Adipocyte (in vitro differentiated cells): ENCODE measurements at regions not wholly inside any gene's neighbourhood (a gene's known extent, or its start where the extent isn't known, plus 50 kb on each side); places are given as distances from the start of the nearest gene placed in this dataset.

Experiments used
- DNase-seq: peaks from one replicate; pipeline ENCODE4 v3.0.0-alpha.2; 2015; ENCODE audit warnings: low read depth
- H3K27me3 ChIP-seq: replicated peaks from 2 replicates; pipeline ENCODE4 v1.7.0; 2013; ENCODE audit warnings: mild to moderate bottlenecking, low read length, moderate library complexity; ENCODE audit not compliant: control insufficient read depth, insufficient read depth
- H3K36me3 ChIP-seq: 2 replicates; pipeline ENCODE4 v1.7.0; 2013; ENCODE audit warnings: low read length, mild to moderate bottlenecking, moderate library complexity; ENCODE audit not compliant: control insufficient read depth, insufficient read depth, severe bottlenecking
- H3K4me1 ChIP-seq: 2 replicates; pipeline ENCODE4 v1.7.0; 2013; ENCODE audit warnings: mild to moderate bottlenecking, low read length, moderate library complexity; ENCODE audit not compliant: control insufficient read depth, insufficient read depth
- H3K4me3 ChIP-seq: 2 replicates; pipeline ENCODE4 v1.7.0; 2013; ENCODE audit warnings: mild to moderate bottlenecking, low read length, moderate library complexity
- H3K9ac ChIP-seq: 2 replicates; pipeline ENCODE4 v1.7.0; 2013; ENCODE audit warnings: mild to moderate bottlenecking, low read length, moderate library complexity
- H3K9me3 ChIP-seq: 2 replicates; pipeline ENCODE4 v1.7.0; 2013; ENCODE audit warnings: mild to moderate bottlenecking, low read length, moderate library complexity; ENCODE audit not compliant: control insufficient read depth

GRCh38 chr7:157087646-157088045 lies 51.1 kb upstream of the UBE3C start:
- Histone ChIP-seq H3K4me3 (no peak overlapping the region), H3K36me3 (no peaks in the 10 kb centered on the region), H3K27me3 (peaks cover 25% of the 10 kb centered on the region), H3K9ac (no peak overlapping the region), H3K9me3 (peaks cover 27% of the 10 kb centered on the region), H3K4me1 (no peaks in the 10 kb centered on the region)
- DNase-seq: no peak

DNA sequence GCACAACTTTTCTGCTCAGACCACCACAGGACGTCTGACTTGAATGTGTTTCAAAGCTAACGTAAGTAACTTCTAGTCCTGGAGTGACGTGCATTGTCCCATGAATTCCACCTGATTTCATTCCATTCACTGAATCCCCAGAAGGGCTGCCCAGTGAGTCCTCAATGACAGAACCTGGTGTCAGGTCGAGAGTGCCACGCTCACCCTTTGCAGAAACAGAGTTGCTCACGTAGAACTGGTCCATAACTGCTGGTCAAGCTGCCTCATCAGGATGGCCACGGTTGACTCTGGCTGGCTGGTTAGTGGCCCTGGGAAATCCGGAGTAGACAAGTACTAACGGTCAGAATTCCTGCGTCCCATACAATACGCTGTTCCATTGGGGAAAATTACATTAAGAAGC lies 50.6 kb upstream of the UBE3C start:
- no peak for DNase-seq
- no peak overlapping the region for H3K4me3 ChIP-seq
- H3K27me3 ChIP-seq: peaks cover 25% of the 10 kb centered on the region
- no peaks in the 10 kb centered on the region for H3K4me1 ChIP-seq
- H3K36me3 ChIP-seq: no peaks in the 10 kb centered on the region
- peaks cover 27% of the 10 kb centered on the region for H3K9me3 ChIP-seq
- H3K9ac ChIP-seq: no peak overlapping the region
